ENCODE measurements at regions not wholly inside any gene's neighbourhood (a gene's known extent, or its start where the extent isn't known, plus 50 kb on each side); places are given as distances from the start of the nearest gene placed in this dataset.

- WGBS, 4 donors = 57 to 73% (median 63%) methylated on average over 7 of the region's 7 CpGs
- Histone ChIP-seq H3K4me3 (no peak overlapping the region), H3K36me3 (replicated peaks in 1 of 2) (no peaks in the 10 kb centered on the region), H3K27ac (no peak overlapping the region), H3K4me1 (replicated peaks in 1 of 2) (no peaks in the 10 kb centered on the region), H3K9me3 (replicated peaks in 1 of 3) (no peaks in the 10 kb centered on the region), H3K27me3 (no peaks in the 10 kb centered on the region)
- intact Hi-C loops (cut with DNase I) = no loop called here
- no peak for DNase-seq
- no peak for TF ChIP-seq CTCF (IDR thresholded peaks at IDR 0.05)
- no peak for TF ChIP-seq POLR2A (IDR thresholded peaks at IDR 0.05)
Observed at GRCh38 chr11:83403691-83404389, 117.7 kb upstream of the CCDC90B start.

DNA sequence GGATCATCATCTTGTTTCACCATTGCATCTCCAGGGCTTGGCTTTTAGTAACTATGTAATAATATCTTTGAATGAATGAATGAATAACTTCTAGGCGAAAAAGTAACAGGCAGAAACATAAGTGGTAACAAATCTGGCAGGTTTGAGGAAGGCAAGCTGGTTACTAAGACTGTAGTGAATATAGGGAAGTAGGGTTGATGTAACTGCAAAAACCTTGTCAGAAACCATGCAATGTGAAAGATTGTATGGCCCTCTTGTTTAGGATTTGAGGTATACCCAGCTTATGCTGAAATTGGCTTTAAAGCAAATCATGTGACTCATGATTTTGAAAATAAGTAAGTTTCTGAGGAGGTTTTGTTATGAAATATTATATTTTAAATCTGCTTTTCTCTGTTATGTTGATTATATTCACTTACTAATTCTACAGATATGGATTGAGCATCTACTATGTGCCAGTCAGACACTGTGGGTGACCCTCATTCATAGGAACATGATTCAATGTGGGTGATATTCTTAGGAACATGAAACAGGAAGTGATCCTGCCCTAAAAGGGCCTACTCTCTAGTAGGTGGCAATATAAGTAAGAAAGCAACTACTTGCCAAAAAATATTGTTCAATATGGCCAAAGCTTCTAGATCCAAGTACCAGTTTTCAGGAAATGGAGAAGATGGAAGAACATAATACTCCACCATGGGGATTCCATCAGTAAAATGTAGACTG is 115.5 kb upstream of the CCDC90B start:
- H3K9me3 ChIP-seq (replicated peaks in 1 of 3) = no peaks in the 10 kb centered on the region
- H3K27me3 ChIP-seq = no peaks in the 10 kb centered on the region
- no peak overlapping the region for H3K4me3 ChIP-seq
- no peak overlapping the region for H3K27ac ChIP-seq
- 76 to 84% (median 80%) methylated on average over 1 of the region's 1 CpG for WGBS, 4 donors
- no peak for DNase-seq
- H3K4me1 ChIP-seq (replicated peaks in 1 of 2) = no peaks in the 10 kb centered on the region
- H3K36me3 ChIP-seq (replicated peaks in 1 of 2) = no peaks in the 10 kb centered on the region
- intact Hi-C loops (cut with DNase I) = no loop called here
- TF ChIP-seq CTCF (IDR thresholded peaks at IDR 0.05) = no peak
- no peak for TF ChIP-seq POLR2A (IDR thresholded peaks at IDR 0.05)

DNA sequence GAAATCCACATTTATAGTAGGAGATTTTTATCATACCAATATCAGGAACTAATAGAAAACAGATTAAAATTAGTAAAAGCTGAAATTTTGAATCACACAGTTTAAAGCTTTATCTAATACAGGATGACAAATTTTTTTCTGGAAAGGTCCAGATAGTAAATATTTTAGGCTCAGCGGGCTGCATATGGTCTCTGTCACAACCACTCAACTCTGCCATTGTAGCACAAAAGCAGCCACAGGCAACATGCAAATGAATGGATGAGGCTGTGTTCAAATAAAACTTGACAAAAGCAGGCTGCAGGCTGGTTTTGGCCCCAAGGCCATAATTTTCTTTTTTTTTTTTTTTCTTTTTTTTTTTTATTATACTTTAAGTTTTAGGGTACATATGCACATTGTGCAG is 108.2 kb upstream of the CCDC90B start:
- H3K27me3 ChIP-seq = no peaks in the 10 kb centered on the region
- H3K27ac ChIP-seq = no peak overlapping the region
- 95 to 100% (median 98%) methylated on average over 1 of the region's 1 CpG for WGBS, 4 donors
- H3K9me3 ChIP-seq (replicated peaks in 1 of 3) = no peaks in the 10 kb centered on the region
- intact Hi-C loops (cut with DNase I) = no loop called here
- H3K36me3 ChIP-seq (replicated peaks in 1 of 2) = no peaks in the 10 kb centered on the region
- no peaks in the 10 kb centered on the region for H3K4me1 ChIP-seq (replicated peaks in 1 of 2)
- TF ChIP-seq POLR2A (IDR thresholded peaks at IDR 0.05) (no peak), CTCF (IDR thresholded peaks at IDR 0.05) (no peak)
- no peak overlapping the region for H3K4me3 ChIP-seq
- DNase-seq = no peak

DNA sequence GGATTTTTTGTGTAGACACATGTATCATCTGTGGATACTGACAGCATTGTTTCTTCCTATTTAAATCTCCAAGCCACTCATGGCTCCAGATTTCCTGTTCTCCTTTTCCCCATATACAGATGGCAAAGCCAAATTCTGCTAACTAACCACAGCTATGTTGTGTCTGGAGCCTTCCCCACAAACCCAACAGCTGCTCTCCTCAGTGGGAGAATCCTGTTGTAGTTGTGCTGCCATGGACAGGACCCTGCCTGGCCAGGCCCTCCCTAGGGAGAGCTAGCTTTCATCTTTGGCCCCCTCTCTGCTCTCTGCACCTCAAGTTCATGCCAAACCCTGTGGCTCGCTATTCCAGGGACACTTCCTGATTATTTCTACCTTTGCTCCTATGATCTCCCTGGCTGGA is 106.4 kb upstream of the CCDC90B start:
- TF ChIP-seq CTCF (IDR thresholded peaks at IDR 0.05) (no peak), POLR2A (IDR thresholded peaks at IDR 0.05) (no peak)
- intact Hi-C loops (cut with DNase I) = no loop called here
- no peaks in the 10 kb centered on the region for H3K9me3 ChIP-seq (replicated peaks in 1 of 3)
- H3K4me1 ChIP-seq (replicated peaks in 1 of 2) = no peaks in the 10 kb centered on the region
- H3K4me3 ChIP-seq = no peak overlapping the region
- H3K27me3 ChIP-seq = no peaks in the 10 kb centered on the region
- WGBS, 4 donors = 77 to 100% (median 85%) methylated on average over 1 of the region's 1 CpG
- H3K36me3 ChIP-seq (replicated peaks in 1 of 2) = no peaks in the 10 kb centered on the region
- no peak overlapping the region for H3K27ac ChIP-seq
- DNase-seq = no peak

Measured in adrenal gland (tissue), 9 donors.